Activated CD8-positive, alpha-beta T cell treated with anti-CD3 and anti-CD28 coated beads for 36 hours (primary cell): ENCODE measurements at regions not wholly inside any gene's neighbourhood (a gene's known extent, or its start where the extent isn't known, plus 50 kb on each side); places are given as distances from the start of the nearest gene placed in this dataset.

Source experiments
- ATAC-seq: fragments of 200-7000 bp; cut with Tn5 transposase; one replicate; pipeline ENCODE4 v1.10.0; 2021; ENCODE audit warnings: mild to moderate bottlenecking, moderate library complexity
- CTCF ChIA-PET: fragments of 350-600 bp; sonication (Branson Sonifier 250); formaldehyde crosslinking; loops from one replicate; lab custom pipeline; 2021; ENCODE audit warnings: antibody characterized with exemption; lab: Charles Lee
- POLR2A ChIA-PET: fragments of 350-600 bp; sonication (Branson Sonifier 250); formaldehyde crosslinking; loops from one replicate; lab custom pipeline; 2021; ENCODE audit warnings: antibody characterized with exemption; lab: Charles Lee
- DNase-seq: peaks from one replicate; pipeline ENCODE4 v3.0.0-alpha.2; 2020
- H3K27ac Mint-ChIP-seq: one replicate; pipeline ENCODE4 v1.8.0; 2021; ENCODE audit warnings: mild to moderate bottlenecking, mixed read lengths
- H3K27me3 Mint-ChIP-seq: one replicate; pipeline ENCODE4 v1.8.0; 2021; ENCODE audit warnings: mixed read lengths
- H3K36me3 Mint-ChIP-seq: one replicate; pipeline ENCODE4 v1.8.0; 2021; ENCODE audit warnings: low read depth, mixed read lengths
- H3K4me1 Mint-ChIP-seq: one replicate; pipeline ENCODE4 v1.8.0; 2021; ENCODE audit warnings: low read depth, mixed read lengths
- H3K4me3 Mint-ChIP-seq: one replicate; pipeline ENCODE4 v1.8.0; 2021; ENCODE audit warnings: mild to moderate bottlenecking, moderate library complexity, mixed read lengths
- H3K9me3 Mint-ChIP-seq: one replicate; pipeline ENCODE4 v1.8.0; 2021; ENCODE audit warnings: mixed read lengths
- CTCF ChIP-seq: fragments of 200-600 bp; IDR thresholded peaks from one replicate; pipeline ENCODE4 v1.8.0; 2022; ENCODE audit warnings: antibody characterized with exemption, mild to moderate bottlenecking
- intact Hi-C: fragments of 100-400 bp; cut with micrococcal nuclease; formaldehyde crosslinking; loops from one replicate; pipeline ENCODE4 v1.10.0; 2022

- peak; percentile 84 for ATAC-seq
- no peaks in the 10 kb centered on the region for H3K36me3 Mint-ChIP-seq
- peak overlapping the region; percentile 13 for H3K27ac Mint-ChIP-seq
- CTCF ChIA-PET: interaction anchor here (1.1 kb wide), 1 partner anchor 360 kb away, joined by 3 read pairs; no protein-coding TSS in a partner anchor
- intact Hi-C loops: no loop called here
- no peaks in the 10 kb centered on the region for H3K9me3 Mint-ChIP-seq
- peak; percentile 42 for DNase-seq
- no peak overlapping the region for H3K4me3 Mint-ChIP-seq
- peaks cover 21% of the 10 kb centered on the region for H3K4me1 Mint-ChIP-seq
- H3K27me3 Mint-ChIP-seq: no peaks in the 10 kb centered on the region
- POLR2A ChIA-PET: interaction anchor here (0.6 kb wide), 1 partner anchor 302 kb away, joined by 6 read pairs; no protein-coding TSS in a partner anchor
- no peak for TF ChIP-seq CTCF
Measured at GRCh38 chr3:177787279-177788041, 590.2 kb upstream of the TBL1XR1 start.

- DNase-seq: no peak
- no peaks in the 10 kb centered on the region for H3K9me3 Mint-ChIP-seq
- H3K27ac Mint-ChIP-seq: no peak overlapping the region
- no peak overlapping the region for H3K4me3 Mint-ChIP-seq
- no peak for ATAC-seq
- ChIA-PET CTCF (no interaction called here), POLR2A (no interaction called here)
- H3K36me3 Mint-ChIP-seq: no peaks in the 10 kb centered on the region
- peaks cover 21% of the 10 kb centered on the region for H3K4me1 Mint-ChIP-seq
- H3K27me3 Mint-ChIP-seq: no peaks in the 10 kb centered on the region
- intact Hi-C loops: no loop called here
- TF ChIP-seq CTCF: no peak
Measured at GRCh38 chr3:177789500-177789899, 592.2 kb upstream of the TBL1XR1 start.

- no peak for DNase-seq
- TF ChIP-seq CTCF: no peak
- Mint-ChIP-seq H3K36me3 (no peaks in the 10 kb centered on the region), H3K27me3 (no peaks in the 10 kb centered on the region), H3K9me3 (no peaks in the 10 kb centered on the region), H3K4me1 (peaks cover 20% of the 10 kb centered on the region), H3K27ac (no peak overlapping the region), H3K4me3 (no peak overlapping the region)
- POLR2A ChIA-PET: no interaction called here
- intact Hi-C loops: no loop called here
- CTCF ChIA-PET: no interaction called here
- no peak for ATAC-seq
Measured at GRCh38 chr3:177792311-177793030, 595.2 kb upstream of the TBL1XR1 start.

GRCh38 chr3:177793451-177793850, 596.2 kb upstream of the TBL1XR1 start:
- no peak for DNase-seq
- Mint-ChIP-seq H3K4me3 (no peak overlapping the region), H3K27ac (no peak overlapping the region), H3K27me3 (no peaks in the 10 kb centered on the region), H3K9me3 (no peaks in the 10 kb centered on the region), H3K4me1 (peaks cover 13% of the 10 kb centered on the region), H3K36me3 (no peaks in the 10 kb centered on the region)
- POLR2A ChIA-PET: no interaction called here
- intact Hi-C loops: no loop called here
- no peak for TF ChIP-seq CTCF
- CTCF ChIA-PET: no interaction called here
- no peak for ATAC-seq

GRCh38 chr3:177795216-177795615, 597.9 kb upstream of the TBL1XR1 start:
- TF ChIP-seq CTCF: no peak
- no peaks in the 10 kb centered on the region for H3K9me3 Mint-ChIP-seq
- intact Hi-C loops: no loop called here
- no peaks in the 10 kb centered on the region for H3K27me3 Mint-ChIP-seq
- POLR2A ChIA-PET: no interaction called here
- DNase-seq: no peak
- H3K36me3 Mint-ChIP-seq: no peaks in the 10 kb centered on the region
- peaks cover 21% of the 10 kb centered on the region for H3K4me1 Mint-ChIP-seq
- CTCF ChIA-PET: no interaction called here
- H3K27ac Mint-ChIP-seq: peak overlapping the region; percentile 57
- H3K4me3 Mint-ChIP-seq: no peak overlapping the region
- ATAC-seq: no peak
